Thoracic aorta (tissue), 2 donors: ENCODE measurements at regions not wholly inside any gene's neighbourhood (a gene's known extent, or its start where the extent isn't known, plus 50 kb on each side); places are given as distances from the start of the nearest gene placed in this dataset.

Source experiments
- ATAC-seq: fragments of 150-250 bp; one replicate; pipeline ENCODE4 v1.8.0; 2017; ENCODE audit warnings: low read depth; ENCODE audit not compliant: insufficient number of reproducible peaks, low FRiP score
- DNase-seq: peaks from one replicate; pipeline ENCODE4 v3.0.0-alpha.2; 2020; ENCODE audit warnings: low spot score
- H3K27ac ChIP-seq, 2 donors: fragments of 200-600 bp; sonication (generic); 1 replicate in 1 of 2; 2 replicates in 1 of 2; pipeline ENCODE4 v1.5.1; 2016; ENCODE audit warnings: mild to moderate bottlenecking in 2 of 2, moderate library complexity in 2 of 2
- H3K27me3 ChIP-seq: fragments of 200-600 bp; sonication (generic); replicated peaks from 2 replicates; pipeline ENCODE4 v1.6.0; 2016; ENCODE audit warnings: mild to moderate bottlenecking; ENCODE audit not compliant: insufficient read depth
- H3K36me3 ChIP-seq: fragments of 200-600 bp; sonication (generic); one replicate; pipeline ENCODE4 v1.5.1; 2016
- H3K4me1 ChIP-seq, 2 donors: fragments of 200-600 bp; sonication (generic); 1 replicate in 1 of 2; 2 replicates in 1 of 2; pipeline versions ENCODE4 v1.5.1 to v1.6.0; 2016; ENCODE audit warnings: low read depth in 2 of 2, mild to moderate bottlenecking in 1 of 2; ENCODE audit not compliant: control insufficient read depth in 1 of 2
- H3K4me3 ChIP-seq: fragments of 200-600 bp; sonication (generic); 2 replicates; pipeline ENCODE4 v1.5.1; 2016; ENCODE audit warnings: mild to moderate bottlenecking
- H3K9me3 ChIP-seq: fragments of 200-600 bp; sonication (generic); 2 replicates; pipeline ENCODE4 v1.5.1; 2016
- CTCF ChIP-seq: fragments of 200-600 bp; sonication (generic); IDR thresholded peaks from one replicate; pipeline ENCODE4 v1.5.1; 2019; ENCODE audit warnings: antibody characterized with exemption

- Histone ChIP-seq H3K27me3 (no peaks in the 10 kb centered on the region), H3K36me3 (no peaks in the 10 kb centered on the region), H3K4me3 (no peak overlapping the region), H3K4me1 (no peaks in the 10 kb centered on the region), H3K9me3 (no peaks in the 10 kb centered on the region), H3K27ac (no peak overlapping the region)
- ATAC-seq, result no peak
- no peak for DNase-seq
- no peak for TF ChIP-seq CTCF
These were observed 202.2 kb upstream of the NLRP1 start for GRCh38 chr17:5786510-5786875.

GRCh38 chr17:5788266-5788900 is 204.1 kb upstream of the NLRP1 start:
- no peaks in the 10 kb centered on the region for H3K27me3 ChIP-seq
- DNase-seq, result no peak
- no peak for ATAC-seq
- H3K9me3 ChIP-seq, result no peaks in the 10 kb centered on the region
- no peaks in the 10 kb centered on the region for H3K4me1 ChIP-seq
- no peak overlapping the region for H3K27ac ChIP-seq
- H3K4me3 ChIP-seq, result no peak overlapping the region
- TF ChIP-seq CTCF, result no peak
- H3K36me3 ChIP-seq, result no peaks in the 10 kb centered on the region

- Histone ChIP-seq H3K36me3 (no peaks in the 10 kb centered on the region), H3K27ac (no peak overlapping the region), H3K4me3 (no peak overlapping the region), H3K27me3 (no peaks in the 10 kb centered on the region), H3K4me1 (no peaks in the 10 kb centered on the region), H3K9me3 (no peaks in the 10 kb centered on the region)
- no peak for DNase-seq
- no peak for ATAC-seq
- TF ChIP-seq CTCF, result no peak
These were observed 205.2 kb upstream of the NLRP1 start for GRCh38 chr17:5789528-5789927.

- TF ChIP-seq CTCF, result peak; percentile 20
- Histone ChIP-seq H3K27ac (no peak overlapping the region), H3K4me3 (no peak overlapping the region), H3K36me3 (no peaks in the 10 kb centered on the region), H3K27me3 (no peaks in the 10 kb centered on the region), H3K4me1 (no peaks in the 10 kb centered on the region), H3K9me3 (no peaks in the 10 kb centered on the region)
- no peak for ATAC-seq
- DNase-seq, result no peak
These were observed 208.8 kb upstream of the NLRP1 start for GRCh38 chr17:5793157-5793556.

GRCh38 chr17:5793899-5794298 is 209.6 kb upstream of the NLRP1 start:
- Histone ChIP-seq H3K27ac (no peak overlapping the region), H3K9me3 (no peaks in the 10 kb centered on the region), H3K4me1 (no peaks in the 10 kb centered on the region), H3K4me3 (no peak overlapping the region), H3K36me3 (no peaks in the 10 kb centered on the region), H3K27me3 (no peaks in the 10 kb centered on the region)
- ATAC-seq (no peak), DNase-seq (no peak)
- no peak for TF ChIP-seq CTCF
